GM21360 (cell line): ENCODE measurements at regions not wholly inside any gene's neighbourhood (a gene's known extent, or its start where the extent isn't known, plus 50 kb on each side); places are given as distances from the start of the nearest gene placed in this dataset.
"Not testable (repeated sequence)": the region's sequence is repeated elsewhere in the genome, so short reads cannot be mapped to it uniquely, and the experiment has no call there.

ENCODE experiments used
- ATAC-seq: cut with Tn5 transposase; IDR thresholded peaks from one replicate; pipeline ENCODE4 v1.9.1; 2021; ENCODE audit warnings: mild to moderate bottlenecking, moderate library complexity; ENCODE audit not compliant: unreplicated experiment

DNA sequence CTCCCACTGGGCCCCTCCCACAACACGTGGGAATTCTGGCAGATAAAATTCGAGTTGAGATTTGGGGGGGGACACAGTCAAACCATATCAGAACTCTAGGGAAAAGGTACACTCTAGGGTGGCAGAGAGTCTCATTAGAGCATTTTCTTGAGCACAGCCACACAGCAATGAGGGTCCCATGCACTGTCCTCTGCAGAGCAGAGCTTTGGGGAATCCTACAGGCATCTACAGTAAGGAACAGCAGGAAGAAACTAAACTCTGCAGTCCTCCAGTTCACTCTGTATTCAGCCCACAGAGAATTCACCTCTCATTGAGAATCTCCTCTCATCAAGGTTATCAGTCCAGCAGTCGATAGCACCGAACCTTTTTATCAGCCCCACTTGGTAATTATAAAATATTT, 438.6 kb upstream of the NOX3 start:
- ATAC-seq = no peak

DNA sequence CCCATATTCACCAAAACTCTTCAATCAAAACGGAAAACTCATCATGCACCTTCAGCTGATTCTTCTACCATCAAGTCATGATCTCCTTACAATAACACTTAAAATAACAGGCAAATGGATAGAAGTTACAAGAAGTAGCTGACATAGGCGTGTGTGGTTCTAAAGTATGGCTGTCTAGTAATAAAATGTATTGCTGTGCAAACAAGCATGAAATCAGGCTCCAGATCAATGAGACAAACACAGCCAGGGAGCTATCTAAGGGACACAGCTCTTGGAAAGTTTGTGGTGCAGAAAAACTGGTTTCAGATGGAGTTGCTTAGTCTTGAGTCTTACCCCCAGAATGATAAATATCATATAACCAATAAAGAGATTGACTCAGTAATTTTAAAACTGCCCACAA, 434.8 kb upstream of the NOX3 start:
- ATAC-seq = no peak

- no peak for ATAC-seq
Measured at GRCh38 chr6:155889410-155889809, 433.8 kb upstream of the NOX3 start.

DNA sequence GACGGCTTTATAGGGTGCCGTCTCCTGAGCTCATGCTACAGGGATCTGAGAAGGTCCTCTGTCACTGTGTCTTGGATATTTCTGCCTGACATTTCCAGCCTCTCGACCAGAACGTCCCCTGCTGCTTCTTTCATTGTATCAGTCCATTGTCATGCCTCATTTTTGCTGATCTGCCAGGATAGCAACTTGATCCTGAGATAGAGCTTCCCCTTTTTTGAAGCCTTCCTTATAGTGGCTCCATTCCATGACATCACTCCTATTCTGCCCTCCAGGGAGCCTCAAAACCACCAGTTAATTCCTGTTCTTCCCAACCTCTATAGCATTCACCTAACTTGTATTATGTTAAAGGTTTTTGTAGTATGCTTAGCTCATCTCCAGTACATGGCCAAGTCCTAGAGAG, 431.8 kb upstream of the NOX3 start:
- ATAC-seq = no peak

DNA sequence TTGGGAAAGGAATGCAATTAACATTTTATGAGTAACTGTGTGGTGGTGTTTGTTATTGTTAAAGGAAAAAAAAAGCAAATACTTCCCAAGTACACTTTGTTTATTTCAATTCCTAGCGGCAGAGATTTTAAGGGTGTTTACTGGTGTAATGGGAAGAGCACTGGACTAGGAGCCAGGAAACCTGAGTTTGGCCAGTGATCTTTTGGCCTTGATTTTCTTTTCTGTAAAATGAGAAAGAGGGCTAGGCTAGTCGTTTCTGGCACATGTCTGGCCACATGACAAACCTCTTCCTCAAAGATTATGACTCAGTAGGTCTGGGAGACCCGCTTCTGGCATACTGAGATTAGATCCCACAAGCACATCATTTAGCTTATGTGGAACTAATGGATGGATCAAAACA, 428.1 kb upstream of the NOX3 start:
- ATAC-seq = no peak

- ATAC-seq = no peak
Measured at GRCh38 chr6:155883334-155883731, 427.7 kb upstream of the NOX3 start.

GRCh38 chr6:155882527-155883333, 427.1 kb upstream of the NOX3 start:
- no peak for ATAC-seq

GRCh38 chr6:155881826-155882526, 426.3 kb upstream of the NOX3 start:
- ATAC-seq = no peak

DNA sequence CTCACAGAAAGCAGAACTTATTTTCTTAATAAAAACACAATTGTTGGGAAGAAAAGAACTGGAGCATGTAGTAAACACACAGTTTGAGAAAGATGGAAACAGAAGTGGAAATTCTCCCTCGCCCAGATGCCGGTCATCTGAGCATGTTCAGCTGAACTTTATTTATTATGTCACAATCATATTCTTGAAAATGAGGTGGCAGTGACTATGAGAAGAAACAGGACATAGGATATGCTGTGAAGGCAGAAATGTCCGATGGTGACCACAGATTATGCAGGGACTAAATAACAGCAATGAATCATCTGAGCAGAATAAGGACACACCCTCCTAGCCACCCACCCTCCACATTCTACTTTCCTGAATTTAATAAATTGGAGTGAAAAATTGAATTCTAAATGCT, 425.3 kb upstream of the NOX3 start:
- no peak for ATAC-seq

DNA sequence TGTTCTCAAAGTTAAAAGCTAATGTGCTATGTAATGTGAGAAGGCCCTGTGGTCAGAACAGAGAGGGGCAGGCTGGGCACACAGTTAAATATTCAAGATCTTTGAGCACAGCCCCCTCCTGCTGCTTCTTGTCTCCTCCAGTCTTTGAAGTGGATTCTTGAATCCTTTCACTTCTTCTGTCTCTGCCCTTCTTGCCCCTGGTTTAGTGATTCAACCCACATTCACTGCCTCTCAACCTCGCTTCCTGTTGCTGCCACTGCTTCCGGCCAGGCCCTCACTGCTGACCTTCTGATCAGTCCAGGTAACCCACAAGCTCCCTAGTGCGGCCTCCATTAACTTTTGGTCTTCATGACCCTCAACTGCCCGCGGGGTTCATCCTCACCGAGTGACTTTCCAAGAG, 417.3 kb upstream of the NOX3 start:
- no peak for ATAC-seq

- ATAC-seq = no peak
Measured at GRCh38 chr6:155867682-155868081, 412.0 kb upstream of the NOX3 start.

DNA sequence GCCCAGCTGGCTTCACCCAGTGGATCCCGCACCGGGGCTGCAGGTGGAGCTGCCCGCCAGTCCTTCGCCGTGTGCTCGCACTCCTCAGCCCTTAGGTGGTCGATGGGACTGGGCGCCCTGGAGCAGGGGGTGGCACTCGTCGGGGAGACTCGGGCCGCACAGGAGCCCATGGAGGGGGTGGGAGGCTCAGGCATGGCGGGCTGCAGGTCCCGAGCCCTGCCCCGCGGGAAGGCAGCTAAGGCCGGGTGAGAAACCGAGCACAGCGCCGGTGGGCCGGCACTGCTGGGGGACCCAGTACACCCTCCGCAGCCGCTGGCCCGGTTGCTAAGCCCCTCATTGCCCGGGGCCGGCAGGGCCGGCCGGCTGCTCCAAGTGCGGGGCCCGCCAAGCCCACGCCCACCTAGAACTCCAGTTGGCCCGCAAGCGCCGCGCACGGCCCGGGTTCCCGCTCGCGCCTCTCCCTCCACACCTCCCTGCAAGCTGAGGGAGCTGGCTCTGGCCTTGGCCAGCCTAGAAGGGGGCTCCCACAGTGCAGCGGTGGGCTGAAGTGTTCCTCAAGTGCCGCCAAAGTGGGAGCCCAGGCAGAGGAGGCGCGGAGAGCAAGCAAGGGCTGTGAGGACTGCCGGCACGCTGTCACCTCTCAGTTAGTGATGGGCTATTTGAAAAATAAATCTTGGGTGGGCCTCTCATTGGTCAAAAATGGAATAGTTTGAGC, 411.2 kb upstream of the NOX3 start:
- not testable (repeated sequence) for ATAC-seq

DNA sequence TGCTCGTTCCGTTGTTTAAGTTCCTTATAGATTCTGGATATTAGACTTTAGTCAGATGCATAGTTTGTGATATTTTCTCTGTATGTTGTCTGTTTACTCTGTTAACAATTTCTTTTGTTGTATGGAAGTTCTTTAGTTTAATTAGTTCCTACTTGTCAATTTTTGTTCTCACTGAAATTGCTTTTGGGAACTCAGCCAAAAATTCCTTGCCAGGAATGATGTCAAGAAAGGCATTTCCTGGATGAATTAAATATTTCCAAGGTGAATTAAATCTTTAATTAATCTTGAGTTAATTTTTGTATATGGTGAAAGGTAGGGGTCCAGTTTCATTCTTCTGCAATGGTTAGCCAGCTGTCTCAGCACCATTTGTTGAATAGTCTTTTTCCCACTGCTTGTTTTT, 406.2 kb upstream of the NOX3 start:
- no peak for ATAC-seq

DNA sequence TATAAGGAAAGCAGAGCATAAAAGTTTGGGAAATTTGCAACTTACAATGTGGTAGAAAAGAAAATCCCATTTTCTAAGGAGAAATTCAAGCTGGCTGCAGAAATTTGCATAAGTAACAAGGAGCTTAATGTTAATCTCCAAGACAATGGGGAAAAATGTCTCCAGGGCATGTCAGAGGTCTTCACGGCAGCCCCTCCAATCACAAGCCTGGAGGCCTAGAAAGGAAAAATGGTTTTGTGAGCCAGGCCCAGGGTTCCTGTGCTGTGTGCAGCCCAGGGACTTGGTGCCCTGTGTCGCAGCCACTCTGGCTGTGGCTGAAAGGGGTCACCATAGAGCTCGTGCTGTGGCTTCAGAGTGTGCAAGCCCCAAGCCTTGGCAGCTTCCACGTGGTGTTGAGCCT, 403.3 kb upstream of the NOX3 start:
- ATAC-seq = not testable (repeated sequence)

GRCh38 chr6:155854787-155855186, 399.1 kb upstream of the NOX3 start:
- no peak for ATAC-seq

DNA sequence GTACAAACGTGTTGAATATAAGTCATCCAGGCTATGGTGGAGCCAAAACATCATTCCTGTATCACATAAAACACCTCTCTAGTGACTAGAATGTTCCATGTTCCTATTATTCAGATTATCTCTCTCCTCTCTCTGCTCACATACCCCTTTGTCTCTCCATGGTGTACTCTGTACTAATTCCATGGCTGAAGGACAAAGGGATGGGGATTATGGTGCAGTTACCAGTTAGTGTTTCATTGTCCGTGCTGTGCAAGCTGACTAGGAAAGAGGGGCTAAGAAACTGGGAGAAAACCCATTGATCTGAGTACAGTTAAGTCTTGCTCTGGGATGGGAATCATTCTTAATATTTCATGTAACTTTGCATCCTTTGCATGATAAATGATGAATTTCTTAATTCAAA, 397.4 kb upstream of the NOX3 start:
- ATAC-seq = no peak

DNA sequence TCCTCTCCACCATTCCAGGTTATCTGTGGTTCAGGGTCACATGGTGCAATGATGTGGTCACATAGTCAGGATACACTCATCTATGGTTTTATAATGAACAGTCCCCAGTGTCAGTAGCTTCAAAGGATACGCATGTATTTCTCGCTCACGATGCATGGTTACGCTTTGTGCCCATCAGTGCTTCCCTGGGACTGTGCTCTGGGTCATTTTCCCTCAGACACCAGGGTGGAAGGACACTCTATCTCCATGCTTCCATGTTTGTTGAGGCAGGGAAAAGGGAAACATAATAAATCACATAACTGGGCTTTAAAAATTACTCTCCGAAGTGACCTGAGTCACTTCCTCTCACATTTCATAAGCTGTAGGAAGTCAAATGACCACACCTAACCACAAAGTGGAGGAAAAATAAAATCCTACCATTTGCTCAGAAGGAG, 394.8 kb upstream of the NOX3 start:
- no peak for ATAC-seq

- no peak for ATAC-seq
Measured at GRCh38 chr6:155847711-155848110, 392.1 kb upstream of the NOX3 start.

GRCh38 chr6:155837474-155837873, 381.8 kb upstream of the NOX3 start:
- no peak for ATAC-seq

GRCh38 chr6:155832596-155832995, 377.0 kb upstream of the NOX3 start:
- ATAC-seq = no peak

GRCh38 chr6:155830531-155830930, 374.9 kb upstream of the NOX3 start:
- ATAC-seq = no peak

DNA sequence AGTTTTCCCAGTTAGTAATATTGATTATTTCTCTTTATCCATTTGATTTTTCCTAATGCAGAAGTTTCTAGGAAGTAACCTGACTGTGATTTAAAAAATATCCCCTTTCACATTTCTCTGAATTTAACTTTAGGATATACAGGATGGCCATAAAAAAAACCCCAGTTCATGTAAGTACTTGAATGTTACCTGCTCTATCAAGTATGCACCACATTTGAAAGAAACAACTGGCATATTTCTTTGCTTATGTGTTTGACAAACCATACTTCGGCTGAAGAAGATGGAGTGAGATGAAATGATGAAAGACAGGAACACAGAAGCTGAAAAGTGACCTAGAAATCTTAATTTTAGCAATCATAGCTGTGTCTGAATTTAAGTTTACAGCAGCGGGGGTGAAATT, 374.0 kb upstream of the NOX3 start:
- ATAC-seq = no peak
